MM.1S (cell line): ENCODE measurements at regions not wholly inside any gene's neighbourhood (a gene's known extent, or its start where the extent isn't known, plus 50 kb on each side); places are given as distances from the start of the nearest gene placed in this dataset.
"Not testable (repeated sequence)": the region's sequence is repeated elsewhere in the genome, so short reads cannot be mapped to it uniquely, and the experiment has no call there.

ENCODE experiments used
- CTCF ChIP-seq: fragments of 300-600 bp; sonication (generic); IDR thresholded peaks from 2 replicates; pipeline ENCODE4 v1.5.1; 2016; ENCODE audit warnings: antibody characterized with exemption, low read length, mixed read lengths
- EZH2 ChIP-seq: fragments of 300-600 bp; sonication (generic); optimal IDR thresholded peaks from 2 replicates; pipeline ENCODE3; 2017; ENCODE audit warnings: low read depth, mild to moderate bottlenecking, antibody characterized with exemption, low read length, mixed read lengths

GRCh38 chr2:133647386-133647785, 79.1 kb upstream of the NCKAP5 start:
- TF ChIP-seq EZH2, CTCF: not testable (repeated sequence)
